Retinal pigment epithelial cell (primary cell): ENCODE measurements at regions not wholly inside any gene's neighbourhood (a gene's known extent, or its start where the extent isn't known, plus 50 kb on each side); places are given as distances from the start of the nearest gene placed in this dataset.
A peak's percentile ranks its signal among the peaks of the same experiment; 100 is the strongest.

ENCODE experiments used
- DNase-seq: peaks from one replicate; pipeline ENCODE4 v3.0.0-alpha.2; 2010; ENCODE audit warnings: low read depth
- H3K4me3 ChIP-seq: 2 replicates; pipeline ENCODE4 v1.5.1; 2011; ENCODE audit warnings: mild to moderate bottlenecking, low read length, control low read depth, moderate library complexity
- TF ChIP-seq, protein P1 (sequence below): conservative IDR thresholded peaks from 2 replicates; pipeline ENCODE4 v1.5.1; 2011; ENCODE audit warnings: low read depth, low read length, control low read depth, inconsistent platforms

DNA sequence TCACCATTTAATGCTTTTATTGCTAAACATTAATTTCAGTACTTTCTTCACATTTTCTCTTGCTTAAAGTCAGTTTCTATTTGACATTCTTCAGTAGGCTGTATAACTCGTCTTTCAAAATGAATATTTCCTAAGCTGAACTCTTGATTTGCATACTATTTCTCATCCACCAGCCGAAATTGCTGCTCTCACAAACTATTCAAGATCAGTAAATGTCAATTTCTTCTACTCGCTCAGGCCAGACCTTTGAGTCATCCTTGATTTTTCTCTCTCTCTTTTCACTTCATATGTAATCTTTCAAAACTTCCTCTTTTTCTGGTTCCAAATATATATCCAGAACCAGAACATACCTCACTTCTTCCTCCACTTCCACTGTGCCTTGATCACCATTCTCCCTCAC is 990.0 kb downstream of the KCNT2 start:
- no peak overlapping the region for H3K4me3 ChIP-seq
- no peak for DNase-seq
- TF ChIP-seq, protein P1, sequence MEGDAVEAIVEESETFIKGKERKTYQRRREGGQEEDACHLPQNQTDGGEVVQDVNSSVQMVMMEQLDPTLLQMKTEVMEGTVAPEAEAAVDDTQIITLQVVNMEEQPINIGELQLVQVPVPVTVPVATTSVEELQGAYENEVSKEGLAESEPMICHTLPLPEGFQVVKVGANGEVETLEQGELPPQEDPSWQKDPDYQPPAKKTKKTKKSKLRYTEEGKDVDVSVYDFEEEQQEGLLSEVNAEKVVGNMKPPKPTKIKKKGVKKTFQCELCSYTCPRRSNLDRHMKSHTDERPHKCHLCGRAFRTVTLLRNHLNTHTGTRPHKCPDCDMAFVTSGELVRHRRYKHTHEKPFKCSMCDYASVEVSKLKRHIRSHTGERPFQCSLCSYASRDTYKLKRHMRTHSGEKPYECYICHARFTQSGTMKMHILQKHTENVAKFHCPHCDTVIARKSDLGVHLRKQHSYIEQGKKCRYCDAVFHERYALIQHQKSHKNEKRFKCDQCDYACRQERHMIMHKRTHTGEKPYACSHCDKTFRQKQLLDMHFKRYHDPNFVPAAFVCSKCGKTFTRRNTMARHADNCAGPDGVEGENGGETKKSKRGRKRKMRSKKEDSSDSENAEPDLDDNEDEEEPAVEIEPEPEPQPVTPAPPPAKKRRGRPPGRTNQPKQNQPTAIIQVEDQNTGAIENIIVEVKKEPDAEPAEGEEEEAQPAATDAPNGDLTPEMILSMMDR = no peak

DNA sequence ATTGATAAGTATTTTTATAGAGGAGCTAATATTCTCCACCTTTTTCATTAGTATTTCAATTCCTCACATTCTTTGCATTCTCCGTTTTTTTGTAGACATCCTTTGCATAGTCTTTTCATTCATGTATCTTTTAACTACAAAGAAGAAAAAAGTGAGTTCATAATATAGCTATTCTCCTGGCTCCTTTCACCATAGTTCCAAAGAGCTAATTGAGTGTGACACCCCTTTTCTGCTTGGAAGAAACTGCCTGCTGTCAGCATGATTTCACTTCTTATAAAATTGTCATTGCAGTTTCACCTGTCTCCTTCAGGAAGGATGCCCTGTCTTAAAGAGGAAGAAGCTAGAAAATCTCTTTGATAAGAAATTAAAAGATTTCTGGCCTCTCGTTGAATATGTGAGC is 991.1 kb downstream of the KCNT2 start:
- H3K4me3 ChIP-seq = no peak overlapping the region
- DNase-seq = no peak
- TF ChIP-seq, protein P1 = no peak

DNA sequence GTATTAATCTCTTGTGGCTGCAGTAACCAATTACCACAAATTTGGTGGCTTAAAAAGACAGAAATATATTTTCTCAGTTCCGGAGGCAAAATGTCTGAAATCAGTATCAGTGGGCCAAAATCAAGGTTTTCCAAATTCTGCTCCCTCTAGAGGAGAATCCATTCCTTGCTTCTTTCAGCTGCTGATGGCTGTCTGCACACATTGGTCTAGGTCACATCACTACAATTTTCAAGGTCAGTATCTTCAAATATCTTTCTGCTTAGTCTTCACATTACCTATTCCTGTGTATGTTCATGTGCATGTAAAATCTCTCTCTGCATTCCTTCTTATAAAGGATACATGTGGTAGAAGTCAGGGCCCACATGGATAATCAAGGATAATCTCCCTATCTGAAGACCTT is 999.4 kb downstream of the KCNT2 start:
- DNase-seq = no peak
- H3K4me3 ChIP-seq = no peak overlapping the region
- TF ChIP-seq, protein P1 = peak; percentile 48

DNA sequence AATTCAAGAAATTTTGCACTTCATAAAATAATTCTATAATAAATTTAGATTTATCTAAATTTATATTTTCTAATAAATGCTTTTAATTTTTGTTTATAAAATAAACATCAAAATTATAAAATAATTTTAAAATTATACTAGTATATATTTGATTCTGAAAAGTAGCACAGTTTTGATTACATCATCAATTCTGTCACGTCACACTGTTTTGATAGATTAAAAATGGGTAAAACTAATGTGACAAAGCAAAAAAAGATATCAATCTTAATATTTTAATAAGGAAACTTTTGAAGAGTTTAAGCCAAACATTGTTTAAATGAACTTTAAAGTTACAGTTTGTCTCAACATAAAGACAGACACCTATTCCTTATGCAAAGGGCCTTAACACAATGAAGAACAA is 1001.8 kb downstream of the KCNT2 start:
- no peak overlapping the region for H3K4me3 ChIP-seq
- no peak for DNase-seq
- TF ChIP-seq, protein P1 = no peak

DNA sequence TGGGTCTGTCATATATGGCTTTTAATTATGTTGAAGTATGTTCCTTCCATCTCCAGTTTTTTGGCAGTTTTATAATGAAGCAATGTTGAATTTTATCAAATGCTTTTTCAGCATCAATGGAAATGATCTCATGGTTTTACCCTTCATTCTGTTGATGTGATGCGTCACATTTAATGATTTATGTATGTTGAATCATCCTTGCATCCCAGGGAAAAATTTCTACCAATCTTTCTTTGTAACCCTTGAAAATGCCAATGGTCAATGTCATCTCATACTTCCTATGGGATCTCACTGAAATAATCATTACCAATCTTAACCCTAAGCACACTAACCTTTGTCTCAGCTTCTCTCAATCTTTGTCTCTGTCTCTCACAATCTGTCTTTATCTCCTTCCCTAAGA is 1004.0 kb downstream of the KCNT2 start:
- no peak for DNase-seq
- H3K4me3 ChIP-seq = no peak overlapping the region
- TF ChIP-seq, protein P1 = no peak

DNA sequence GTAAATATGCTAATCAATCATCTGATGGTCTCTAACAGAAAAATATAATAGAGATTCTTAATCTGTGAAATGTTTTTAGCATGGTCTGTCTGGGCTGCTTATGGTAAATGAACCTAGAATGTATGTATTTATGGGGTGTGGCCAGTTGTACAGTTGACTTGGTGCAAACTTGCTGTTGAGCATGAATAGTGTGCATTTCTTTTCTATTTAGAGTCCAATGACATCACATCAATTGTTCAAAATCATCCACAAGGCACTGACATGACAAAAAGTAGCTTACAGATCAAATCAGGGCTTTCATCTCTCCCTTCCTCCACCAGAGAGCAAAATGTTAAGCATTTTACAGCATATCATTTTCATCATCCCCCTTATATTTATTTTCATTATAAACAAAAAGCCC is 1010.3 kb downstream of the KCNT2 start:
- no peak overlapping the region for H3K4me3 ChIP-seq
- no peak for DNase-seq
- TF ChIP-seq, protein P1 = no peak

DNA sequence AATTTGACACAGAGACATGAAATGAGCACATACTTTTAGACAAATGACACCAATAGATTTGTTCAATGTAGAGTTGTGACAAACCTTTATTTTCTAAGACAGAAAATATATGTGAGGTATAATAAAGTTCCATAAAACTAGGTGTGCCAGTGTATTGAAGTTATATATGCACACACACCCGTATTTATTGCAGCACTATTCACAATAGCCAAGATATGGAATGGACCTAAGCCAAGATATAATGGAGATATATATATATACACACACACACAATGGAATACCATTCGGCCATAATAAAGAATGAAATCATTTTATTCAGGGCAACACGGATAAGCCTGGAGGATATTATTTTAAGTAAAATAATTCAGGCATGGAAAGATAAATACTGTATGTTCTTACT is 1013.5 kb downstream of the KCNT2 start:
- TF ChIP-seq, protein P1 = no peak

More for the DNA sequence above, 1013.5 kb downstream of the KCNT2 start:
- no peak overlapping the region for H3K4me3 ChIP-seq
- no peak for DNase-seq
